Ovary (tissue), 7 donors: ENCODE measurements at regions not wholly inside any gene's neighbourhood (a gene's known extent, or its start where the extent isn't known, plus 50 kb on each side); places are given as distances from the start of the nearest gene placed in this dataset.
A peak's percentile ranks its signal among the peaks of the same experiment; 100 is the strongest.
"Not testable (repeated sequence)": the region's sequence is repeated elsewhere in the genome, so short reads cannot be mapped to it uniquely, and the experiment has no call there.

Experiments used
- DNase-seq, 5 donors: peaks; one replicate each; pipeline ENCODE4 v3.0.0-alpha.2; 2019 to 2020
- H3K27ac ChIP-seq, 2 donors: fragments of 200-600 bp; one replicate each; pipeline versions ENCODE4 v1.5.1 to v1.8.0; 2019 to 2022
- H3K27me3 ChIP-seq: fragments of 200-600 bp; one replicate; pipeline ENCODE4 v1.8.0; 2022
- H3K36me3 ChIP-seq: fragments of 200-600 bp; sonication (generic); one replicate; pipeline ENCODE4 v1.5.1; 2019
- H3K4me1 ChIP-seq: one replicate; pipeline ENCODE4 v1.8.1; 2013; ENCODE audit warnings: mild to moderate bottlenecking, moderate library complexity; ENCODE audit not compliant: insufficient read depth
- H3K4me3 ChIP-seq: fragments of 200-600 bp; sonication (generic); one replicate; pipeline ENCODE4 v1.5.1; 2017
- H3K9me3 ChIP-seq, 2 donors: fragments of 200-600 bp in 1 of 2; sonication (generic) in 1 of 2; one replicate each; pipeline versions ENCODE4 v1.5.1 to v1.8.1; 2013 to 2019; ENCODE audit warnings: mild to moderate bottlenecking in 1 of 2, moderate library complexity in 1 of 2
- EP300 ChIP-seq: sonication (generic); formaldehyde crosslinking; IDR thresholded peaks from one replicate; pipeline ENCODE4 v1.6.1; 2017; ENCODE audit warnings: antibody characterized with exemption
- POLR2A ChIP-seq: fragments of 450-650 bp; IDR thresholded peaks from one replicate; pipeline ENCODE4 v1.6.1; 2017; ENCODE audit warnings: antibody characterized with exemption, mild to moderate bottlenecking, moderate library complexity
- WGBS, 3 donors: extraction: QIAGEN DNeasy Blood & Tissue Kit in 1 of 3; methylation state at CpG; one replicate each; pipeline versions ENCODE4 v1.1.5 to v1.1.7; 2013 to 2017; 5-methylcytosine and 5-hydroxymethylcytosine counted together
- intact Hi-C, 4 donors: fragments of 100-400 bp; cut with DNase I; formaldehyde crosslinking; loops; one replicate each; pipeline versions ENCODE4 v1.11.0 to v1.15.1; 2022 to 2023
- TF ChIP-seq, protein P1 (sequence below), 3 donors: fragments of 450-650 bp in 2 of 3; fragments of 200-600 bp in 1 of 3; IDR thresholded peaks; one replicate each; pipeline versions ENCODE4 v1.5.1 to v1.8.0; 2016 to 2022; ENCODE audit warnings: antibody characterized with exemption in 3 of 3, mild to moderate bottlenecking in 1 of 3
- donor health status: DM: no; HTN: no; CAD: no; lungs with moderate emphysema.
- donor health status: DM: no; HTN: no; CAD: no.
- donor health status: Bipolar disorder and iron deficiency.
- donor health status: DM: no; HTN: no; CAD: no.
- donor health status: DM: yes; HTN: yes; CAD: no.

DNA sequence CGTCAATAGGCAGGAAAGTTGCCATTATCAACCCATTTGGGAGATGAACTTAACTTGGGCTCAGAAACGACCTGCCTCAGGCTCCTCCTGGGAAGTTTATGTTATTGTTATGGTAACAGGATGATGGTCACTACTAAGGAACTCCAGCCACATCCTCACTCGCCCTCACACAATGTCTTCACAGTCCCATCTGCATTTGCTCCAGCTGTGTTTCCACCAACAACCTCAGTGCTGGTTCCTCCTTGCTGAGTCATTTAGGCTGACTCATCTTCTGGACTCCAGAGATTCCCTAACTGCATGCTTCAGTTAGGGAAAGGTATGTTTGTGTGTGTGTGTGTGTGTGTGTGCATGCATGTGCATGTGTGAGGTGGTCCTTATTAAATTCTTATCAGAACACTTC, 293.4 kb upstream of the BOD1L1 start:
- no peaks in the 10 kb centered on the region for H3K36me3 ChIP-seq
- H3K4me3 ChIP-seq: no peak overlapping the region
- DNase-seq: peak in 2 of 5 donors; percentile 11 to 31
- H3K27me3 ChIP-seq: no peaks in the 10 kb centered on the region
- no peaks in the 10 kb centered on the region for H3K4me1 ChIP-seq
- intact Hi-C loops: no loop called here
- no peak overlapping the region for H3K27ac ChIP-seq
- TF ChIP-seq, protein P1, sequence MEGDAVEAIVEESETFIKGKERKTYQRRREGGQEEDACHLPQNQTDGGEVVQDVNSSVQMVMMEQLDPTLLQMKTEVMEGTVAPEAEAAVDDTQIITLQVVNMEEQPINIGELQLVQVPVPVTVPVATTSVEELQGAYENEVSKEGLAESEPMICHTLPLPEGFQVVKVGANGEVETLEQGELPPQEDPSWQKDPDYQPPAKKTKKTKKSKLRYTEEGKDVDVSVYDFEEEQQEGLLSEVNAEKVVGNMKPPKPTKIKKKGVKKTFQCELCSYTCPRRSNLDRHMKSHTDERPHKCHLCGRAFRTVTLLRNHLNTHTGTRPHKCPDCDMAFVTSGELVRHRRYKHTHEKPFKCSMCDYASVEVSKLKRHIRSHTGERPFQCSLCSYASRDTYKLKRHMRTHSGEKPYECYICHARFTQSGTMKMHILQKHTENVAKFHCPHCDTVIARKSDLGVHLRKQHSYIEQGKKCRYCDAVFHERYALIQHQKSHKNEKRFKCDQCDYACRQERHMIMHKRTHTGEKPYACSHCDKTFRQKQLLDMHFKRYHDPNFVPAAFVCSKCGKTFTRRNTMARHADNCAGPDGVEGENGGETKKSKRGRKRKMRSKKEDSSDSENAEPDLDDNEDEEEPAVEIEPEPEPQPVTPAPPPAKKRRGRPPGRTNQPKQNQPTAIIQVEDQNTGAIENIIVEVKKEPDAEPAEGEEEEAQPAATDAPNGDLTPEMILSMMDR (IDR thresholded peaks at IDR 0.05): no peak
- no peak for TF ChIP-seq EP300
- no peak for TF ChIP-seq POLR2A
- 24 to 32% (median 32%) methylated on average over 3 of the region's 3 CpGs for WGBS, 3 donors
- H3K9me3 ChIP-seq: no peaks in the 10 kb centered on the region

DNA sequence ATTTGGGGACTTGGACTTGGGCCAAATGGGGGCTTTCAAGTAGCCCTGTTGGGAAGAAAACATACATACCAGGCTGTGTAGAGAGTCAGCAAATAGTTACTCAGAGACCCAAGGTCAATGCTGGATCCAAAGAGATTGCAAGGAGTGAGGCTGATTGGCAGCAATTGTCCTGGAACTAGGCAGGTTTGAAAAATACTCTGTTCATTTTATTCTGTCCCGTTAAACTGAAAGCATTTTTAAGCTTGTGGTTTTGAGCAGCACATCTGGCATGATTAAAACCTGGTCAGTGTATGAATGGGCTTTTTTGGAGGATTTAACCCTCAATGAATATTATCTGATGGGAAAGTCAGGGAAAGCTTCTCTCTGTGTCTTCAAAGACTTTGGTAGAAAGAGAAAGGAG, 294.3 kb upstream of the BOD1L1 start:
- intact Hi-C loops: no loop called here
- Histone ChIP-seq H3K9me3 (no peaks in the 10 kb centered on the region), H3K27ac (no peak overlapping the region), H3K4me1 (no peaks in the 10 kb centered on the region), H3K27me3 (no peaks in the 10 kb centered on the region), H3K36me3 (no peaks in the 10 kb centered on the region), H3K4me3 (no peak overlapping the region)
- WGBS, 3 donors: 6 to 8% (median 6%) methylated on average over 1 of the region's 1 CpG
- no peak for TF ChIP-seq POLR2A
- TF ChIP-seq, protein P1 (IDR thresholded peaks at IDR 0.05): no peak
- no peak for TF ChIP-seq EP300
- no peak for DNase-seq

DNA sequence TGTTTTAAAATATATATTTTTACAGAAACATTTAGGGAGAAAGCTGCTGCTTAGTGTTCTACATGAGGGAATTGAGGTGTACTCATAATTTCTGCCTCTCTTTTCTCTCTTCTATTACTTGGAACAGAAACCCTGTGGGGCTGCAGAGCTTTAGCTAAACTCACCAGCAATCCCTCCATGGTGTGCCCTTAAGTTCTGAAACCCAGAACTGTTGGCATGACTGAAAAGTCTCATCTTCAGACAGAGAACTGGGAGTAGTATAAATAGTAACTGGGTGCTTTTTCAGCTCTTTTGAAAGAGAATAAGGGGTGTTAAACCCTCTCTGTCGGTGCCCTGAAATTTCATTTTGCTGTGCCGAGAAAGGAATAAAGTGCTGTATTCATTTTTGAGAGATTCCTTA, 294.9 kb upstream of the BOD1L1 start:
- no peaks in the 10 kb centered on the region for H3K27me3 ChIP-seq
- H3K4me1 ChIP-seq: no peaks in the 10 kb centered on the region
- H3K9me3 ChIP-seq: no peaks in the 10 kb centered on the region
- TF ChIP-seq, protein P1 (IDR thresholded peaks at IDR 0.05): no peak
- TF ChIP-seq EP300 (no peak), POLR2A (no peak)
- 84 to 91% (median 90%) methylated on average over 2 of the region's 2 CpGs for WGBS, 3 donors
- no peak overlapping the region for H3K4me3 ChIP-seq
- DNase-seq: no peak
- H3K27ac ChIP-seq: no peak overlapping the region
- intact Hi-C loops: no loop called here
- no peaks in the 10 kb centered on the region for H3K36me3 ChIP-seq

DNA sequence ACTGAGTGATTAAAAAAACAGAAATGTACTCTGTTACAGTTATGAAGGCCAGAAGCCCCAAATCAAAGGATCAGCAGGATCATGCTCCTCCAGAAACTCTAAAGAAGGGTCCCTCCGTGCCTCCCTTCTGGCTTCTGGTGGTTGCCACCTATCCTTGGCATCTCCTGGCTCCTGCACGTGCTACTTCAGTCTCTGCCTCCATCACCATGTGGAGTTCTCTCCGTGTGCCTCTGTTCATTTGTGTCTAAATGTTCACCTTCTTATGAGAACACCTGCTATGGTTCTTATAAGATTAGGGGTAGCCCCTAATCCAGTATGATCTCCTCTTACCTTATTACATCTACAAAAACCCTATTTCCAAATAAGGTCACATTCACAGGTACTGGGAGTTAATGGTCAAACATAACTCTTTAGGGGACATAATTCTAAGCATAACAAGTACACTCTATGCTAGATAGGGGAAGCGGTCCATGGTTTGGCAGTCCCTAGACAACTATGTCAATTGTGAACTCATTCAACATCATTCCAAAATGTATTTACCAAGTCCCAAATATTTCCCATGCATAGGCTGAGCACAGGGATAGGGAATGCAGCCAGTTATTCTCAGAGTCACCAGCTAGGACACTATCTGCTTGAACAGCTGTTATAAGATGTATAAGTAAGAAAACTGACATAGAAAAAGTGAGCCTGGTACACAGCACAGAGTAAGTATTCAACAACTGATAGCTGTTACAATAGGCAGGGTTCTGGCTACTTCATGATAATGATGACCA, 295.5 kb upstream of the BOD1L1 start:
- H3K36me3 ChIP-seq: no peaks in the 10 kb centered on the region
- TF ChIP-seq, protein P1 (IDR thresholded peaks at IDR 0.05): no peak
- no peak for TF ChIP-seq POLR2A
- TF ChIP-seq EP300: no peak
- no peaks in the 10 kb centered on the region for H3K9me3 ChIP-seq
- intact Hi-C loops: no loop called here
- H3K4me1 ChIP-seq: no peaks in the 10 kb centered on the region
- WGBS, 3 donors: 43 to 53% (median 43%) methylated on average over 4 of the region's 4 CpGs
- H3K27me3 ChIP-seq: no peaks in the 10 kb centered on the region
- no peak overlapping the region for H3K27ac ChIP-seq
- H3K4me3 ChIP-seq: no peak overlapping the region
- no peak for DNase-seq

DNA sequence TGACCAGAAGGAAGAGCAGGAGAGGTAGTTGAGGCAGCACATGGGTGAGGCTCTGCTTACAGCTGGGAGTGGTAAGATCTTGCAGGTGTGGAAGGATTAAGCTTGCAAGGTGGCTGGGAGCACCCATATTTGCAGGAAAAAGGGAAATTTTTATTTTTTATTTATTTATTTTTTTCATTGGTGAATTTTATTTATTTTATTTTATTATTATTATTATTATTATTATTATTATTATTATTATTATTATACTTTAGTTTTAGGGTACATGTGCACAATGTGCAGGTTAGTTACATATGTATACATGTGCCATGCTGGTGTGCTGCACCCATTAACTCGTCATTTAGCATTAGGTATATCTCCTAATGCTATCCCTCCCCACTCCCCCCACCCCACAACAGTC, 297.4 kb upstream of the BOD1L1 start:
- H3K4me3 ChIP-seq, H3K36me3 ChIP-seq, H3K27me3 ChIP-seq, H3K4me1 ChIP-seq, H3K27ac ChIP-seq, DNase-seq, H3K9me3 ChIP-seq, intact Hi-C loops: not testable (repeated sequence)
- WGBS, 3 donors: 84 to 100% methylated on average over 1 of the region's 1 CpG; no CpG with 5 or more reads in 1 of the 3 donors
